ENCODE measurements at regions not wholly inside any gene's neighbourhood (a gene's known extent, or its start where the extent isn't known, plus 50 kb on each side); places are given as distances from the start of the nearest gene placed in this dataset.
"Not testable (repeated sequence)": the region's sequence is repeated elsewhere in the genome, so short reads cannot be mapped to it uniquely, and the experiment has no call there.

DNA sequence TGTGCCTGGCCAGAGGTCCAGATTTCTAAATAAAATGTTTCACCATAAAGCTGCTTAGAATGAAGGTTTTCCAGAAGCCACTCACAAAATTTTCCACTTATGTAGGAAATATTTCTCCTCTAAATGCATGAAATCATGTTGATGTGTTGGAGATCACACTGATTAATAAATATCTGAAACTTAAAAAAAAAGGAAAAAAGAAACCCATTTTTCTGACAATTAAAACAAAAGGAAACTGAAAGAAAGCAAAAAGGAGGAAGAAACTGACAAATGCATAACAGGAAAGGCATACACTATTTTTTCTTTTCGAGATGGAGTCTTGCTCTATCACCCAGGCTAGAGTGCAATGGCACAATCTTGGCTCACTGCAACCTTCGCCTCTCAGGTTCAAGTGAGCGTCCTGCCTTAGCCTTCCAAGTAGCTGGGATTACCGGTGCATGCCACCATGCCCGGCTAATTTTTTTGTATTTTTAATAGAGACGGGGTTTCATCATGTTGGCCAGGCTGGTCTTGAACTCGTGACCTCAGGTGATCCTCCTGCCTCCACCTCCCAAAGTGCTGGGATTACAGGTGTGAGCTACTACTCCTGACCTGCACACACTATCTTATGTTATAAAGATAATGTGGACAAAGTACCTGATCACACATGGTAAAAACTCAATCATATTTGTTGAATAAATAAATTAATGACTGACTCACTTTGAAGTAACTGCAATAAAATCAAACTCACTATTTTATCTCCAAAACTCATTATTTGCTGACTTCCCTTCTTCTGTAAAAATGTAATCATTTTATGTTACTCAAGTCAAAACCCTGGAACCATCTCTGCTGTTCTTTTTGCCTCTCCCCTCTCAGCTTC is 149.8 kb upstream of the NR5A2 start:
- DNase-seq: no peak

DNA sequence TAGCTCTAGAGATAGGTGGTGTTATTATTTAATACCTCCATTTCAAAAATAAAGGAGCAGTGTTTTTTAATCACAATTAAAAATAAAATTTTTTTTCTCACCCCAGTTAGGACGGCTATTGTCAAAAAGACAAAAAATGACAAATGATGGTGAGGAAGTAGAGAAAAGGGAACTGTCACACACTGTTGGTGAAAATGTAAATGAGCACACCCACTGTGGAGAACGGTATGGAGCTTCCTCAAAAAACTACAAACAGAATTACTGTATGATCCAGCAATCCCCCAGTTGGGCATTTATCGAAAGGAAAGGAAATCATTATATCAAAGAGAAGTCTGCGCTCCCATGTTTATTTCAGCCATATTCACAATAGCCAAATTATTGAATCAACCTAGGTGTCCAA is 148.7 kb upstream of the NR5A2 start:
- no peak for DNase-seq

- DNase-seq: no peak
Measured at GRCh38 chr1:199898654-199899053, 128.9 kb upstream of the NR5A2 start.

DNA sequence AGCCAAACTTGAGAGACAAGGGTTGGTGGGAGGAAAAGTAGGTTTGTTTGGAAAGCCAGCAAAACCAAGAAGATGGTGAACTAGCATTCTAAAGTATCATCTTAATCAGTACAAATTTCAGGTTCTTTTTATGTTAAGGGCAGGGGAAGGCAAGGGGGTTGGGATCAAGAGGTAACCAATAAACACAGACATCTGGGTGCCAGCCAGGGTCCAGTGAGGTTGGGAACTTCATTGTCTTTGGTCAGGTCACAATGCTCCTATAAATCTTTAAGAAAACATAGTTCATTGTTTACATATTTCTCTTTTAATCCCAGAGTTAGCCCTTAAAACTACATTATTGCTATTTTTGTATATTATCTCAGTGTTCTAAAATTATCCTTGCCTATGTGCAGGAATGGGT is 126.2 kb upstream of the NR5A2 start:
- no peak for DNase-seq

DNA sequence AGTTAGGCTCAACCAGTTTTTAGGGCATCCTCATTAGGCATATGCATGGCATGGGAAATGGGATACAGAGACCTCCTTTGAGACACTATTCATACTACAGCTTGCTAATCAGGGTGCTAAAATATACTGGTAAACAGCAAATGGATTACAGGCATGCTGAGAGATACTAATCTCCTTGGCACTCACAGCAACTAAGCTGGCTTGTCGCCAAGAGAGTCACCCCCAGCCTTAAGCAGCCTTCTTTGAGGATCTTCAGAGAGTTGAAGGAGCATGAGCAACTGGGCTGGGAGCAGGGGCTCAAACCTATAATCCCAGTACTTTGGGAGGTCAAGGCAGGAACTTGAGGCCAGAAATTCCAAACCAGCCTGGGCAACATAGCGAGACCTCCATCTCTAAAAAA is 120.1 kb upstream of the NR5A2 start:
- no peak for DNase-seq

DNA sequence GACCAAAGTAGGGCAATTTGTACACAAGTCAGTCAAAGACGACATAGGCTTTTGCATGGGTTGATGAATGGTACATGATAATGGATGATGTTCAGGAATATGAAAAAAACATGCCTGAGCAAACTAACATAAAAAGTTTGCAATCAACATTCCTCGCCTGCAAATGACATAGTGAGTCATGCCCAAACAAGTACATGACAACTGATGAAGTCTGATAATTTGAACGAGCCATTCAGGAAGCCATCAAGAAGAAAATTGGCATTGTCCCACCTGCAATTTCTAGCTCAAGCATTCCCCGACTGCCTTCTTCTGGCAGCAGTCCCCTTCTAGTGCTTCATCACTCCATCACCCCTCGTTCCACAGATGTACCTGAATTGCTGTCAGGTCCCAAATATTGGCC is 118.4 kb upstream of the NR5A2 start:
- DNase-seq: no peak

DNA sequence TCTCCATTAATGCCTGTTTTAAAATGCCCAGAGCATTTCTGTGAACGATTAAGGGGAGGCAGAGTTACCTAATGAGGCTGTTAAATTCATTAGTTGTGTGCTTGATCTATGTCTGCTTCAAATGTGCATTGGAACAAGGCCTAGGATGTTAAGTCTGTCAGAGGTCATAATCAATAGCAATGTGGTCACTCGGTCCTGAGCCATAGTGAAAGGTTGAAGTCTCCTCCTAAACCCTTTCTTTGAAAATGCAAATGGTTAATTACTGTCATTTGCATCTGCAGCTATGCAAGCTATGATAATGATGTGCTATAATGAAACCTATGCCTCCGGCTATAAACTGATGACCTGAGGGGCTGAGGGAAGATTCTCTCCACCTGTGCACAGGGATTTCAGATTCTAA is 114.2 kb upstream of the NR5A2 start:
- DNase-seq: no peak

- no peak for DNase-seq
Measured at GRCh38 chr1:199914546-199914945, 113.0 kb upstream of the NR5A2 start.

DNA sequence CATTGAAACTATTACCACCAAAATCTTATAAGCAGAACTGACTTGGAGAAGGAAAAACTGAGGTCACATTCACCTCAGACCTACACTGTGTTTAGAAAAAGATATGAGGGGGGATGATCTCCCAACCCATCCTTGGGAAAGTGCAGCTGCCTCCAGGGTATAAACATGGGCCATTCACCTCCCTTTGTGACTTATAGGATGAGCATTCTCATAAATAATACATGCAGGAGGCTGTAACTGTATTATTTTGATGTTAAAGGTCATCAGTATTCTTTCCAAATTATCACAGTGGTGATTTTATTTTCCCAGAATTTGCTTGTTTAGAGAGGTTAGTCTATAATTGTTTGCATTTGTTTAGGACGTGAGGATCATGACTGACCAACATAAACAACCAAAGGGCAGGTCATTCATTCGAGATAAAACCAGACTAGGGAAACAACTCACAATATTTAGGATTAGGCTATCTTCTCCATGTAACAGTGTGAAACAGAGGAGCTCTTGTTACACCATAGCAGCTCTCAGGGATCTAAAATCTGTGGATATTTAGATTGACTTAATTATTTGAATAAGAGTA is 109.2 kb upstream of the NR5A2 start:
- no peak for DNase-seq

- no peak for DNase-seq
Measured at GRCh38 chr1:199920635-199921034, 106.9 kb upstream of the NR5A2 start.

DNA sequence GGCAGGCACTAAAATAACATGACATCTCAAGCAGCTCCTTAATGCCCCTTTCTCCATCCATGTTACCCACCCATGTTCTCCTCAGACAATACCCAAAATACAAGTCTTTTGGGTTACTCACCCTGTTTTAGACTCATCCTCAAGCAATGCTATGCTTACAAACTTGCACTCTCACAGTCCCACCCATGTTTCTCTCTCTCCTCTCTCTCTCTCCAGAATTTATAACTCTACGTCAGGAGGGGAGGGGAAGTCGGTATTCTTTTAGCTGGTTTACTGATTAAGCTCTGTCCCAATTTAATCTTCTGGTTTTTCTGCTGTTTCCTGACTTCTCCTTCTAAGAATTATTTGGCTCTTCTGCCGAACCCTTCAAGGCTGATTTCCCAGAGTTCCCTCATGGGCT is 98.0 kb upstream of the NR5A2 start:
- DNase-seq: no peak

DNA sequence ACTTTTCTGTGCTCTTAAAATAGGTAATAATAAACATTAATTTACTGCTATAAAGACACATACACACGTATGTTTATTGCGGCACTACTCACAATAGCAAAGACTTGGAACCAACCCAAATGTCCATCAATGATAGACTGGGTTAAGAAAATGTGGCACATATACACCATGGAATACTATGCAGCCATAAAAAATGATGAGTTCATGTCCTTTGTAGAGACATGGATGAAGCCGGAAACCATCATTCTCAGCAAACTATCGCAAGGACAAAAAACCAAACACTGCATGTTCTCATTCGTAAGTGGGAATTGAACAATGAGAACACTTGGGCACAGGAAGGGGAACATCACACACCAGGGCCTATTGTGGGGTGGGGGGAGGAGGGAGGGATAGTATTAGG is 97.4 kb upstream of the NR5A2 start:
- DNase-seq: not testable (repeated sequence)

DNA sequence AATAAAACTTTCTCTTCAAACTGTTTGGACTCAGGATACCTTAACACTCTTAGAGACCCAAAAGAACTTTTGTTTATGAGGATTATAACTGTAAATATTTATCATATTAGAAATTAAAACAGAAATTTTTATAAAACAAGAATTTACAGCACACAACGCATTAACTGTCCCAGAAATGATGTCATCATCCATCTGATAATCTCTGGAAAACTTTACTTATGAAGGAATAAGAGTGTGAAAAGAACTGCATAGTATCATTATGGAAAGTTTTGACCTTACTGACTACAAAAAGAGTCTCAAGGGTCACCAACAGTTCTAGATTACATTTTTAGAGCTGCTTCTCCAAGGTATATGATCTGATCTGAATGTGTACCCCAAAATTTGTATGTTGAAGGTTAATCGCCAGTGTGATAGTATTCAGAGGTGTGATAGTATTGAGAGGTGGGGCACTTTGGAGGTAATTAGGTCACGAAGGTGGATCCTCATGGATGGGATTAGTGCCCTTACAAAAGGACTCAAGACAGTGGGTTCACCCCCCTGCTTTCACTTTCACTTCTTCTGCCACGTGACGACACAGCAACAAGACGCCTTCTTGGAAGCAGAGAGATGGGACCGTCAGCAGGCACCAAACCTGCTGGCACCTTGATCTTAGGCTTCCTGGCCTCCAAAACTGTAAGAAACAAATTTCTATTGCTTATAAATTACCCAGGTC is 95.7 kb upstream of the NR5A2 start:
- DNase-seq: no peak

GRCh38 chr1:199932462-199932861 is 95.0 kb upstream of the NR5A2 start:
- no peak for DNase-seq

DNA sequence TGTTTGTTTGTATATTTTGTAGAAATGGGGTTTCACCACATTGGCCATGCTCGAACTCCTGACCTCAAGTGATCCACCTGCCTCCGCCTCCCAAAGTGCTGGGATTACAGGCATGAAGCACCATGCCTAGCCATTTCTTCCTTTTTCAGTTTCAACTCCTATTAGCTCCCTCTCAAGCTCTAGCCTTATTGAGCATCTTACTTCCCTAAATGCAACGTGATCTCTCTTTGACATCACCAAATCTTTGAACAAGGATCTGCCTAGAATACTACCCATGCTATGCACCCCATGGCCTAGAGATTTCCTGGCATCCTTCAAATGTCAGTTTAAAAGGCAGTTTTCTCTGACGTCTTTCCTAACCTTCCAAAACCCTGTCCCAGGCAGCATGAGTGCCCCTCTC is 91.1 kb upstream of the NR5A2 start:
- no peak for DNase-seq

DNA sequence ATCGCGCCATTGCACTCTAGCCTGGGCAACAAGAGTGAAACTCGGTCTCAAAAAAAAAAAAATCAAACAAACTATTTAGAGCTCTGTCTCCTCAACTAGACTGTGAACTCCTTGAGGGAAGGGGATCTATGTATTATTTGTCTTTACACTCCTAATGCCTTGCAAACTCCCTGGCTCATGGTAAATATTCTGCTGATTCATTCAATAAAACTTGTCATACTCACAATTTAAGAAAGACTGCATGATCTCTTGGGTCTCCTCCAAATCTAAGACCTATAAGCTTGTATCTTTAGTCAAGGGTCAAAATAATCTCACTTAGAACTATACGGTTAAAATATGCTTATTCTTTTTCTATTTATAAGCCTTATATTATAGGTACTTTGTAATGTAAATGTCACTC is 90.3 kb upstream of the NR5A2 start:
- DNase-seq: no peak

DNA sequence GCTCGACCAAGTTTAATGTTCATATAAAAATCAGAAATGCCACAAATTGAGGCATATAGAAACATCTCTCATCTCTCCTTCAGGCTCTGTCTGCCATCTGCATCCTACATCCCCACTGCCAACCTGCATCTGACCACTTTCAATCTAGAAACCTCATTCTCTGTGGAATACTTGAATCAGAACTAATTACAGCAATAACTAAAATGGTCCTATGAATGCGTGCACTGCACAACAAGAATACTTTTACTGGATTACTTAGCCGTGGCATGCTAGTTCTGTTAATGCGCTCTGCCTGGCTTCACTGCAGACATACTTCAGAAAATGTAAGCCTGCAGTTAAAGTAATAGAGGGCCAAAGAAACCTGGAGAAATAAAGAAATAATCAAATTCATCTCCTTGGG is 89.8 kb upstream of the NR5A2 start:
- DNase-seq: no peak

DNA sequence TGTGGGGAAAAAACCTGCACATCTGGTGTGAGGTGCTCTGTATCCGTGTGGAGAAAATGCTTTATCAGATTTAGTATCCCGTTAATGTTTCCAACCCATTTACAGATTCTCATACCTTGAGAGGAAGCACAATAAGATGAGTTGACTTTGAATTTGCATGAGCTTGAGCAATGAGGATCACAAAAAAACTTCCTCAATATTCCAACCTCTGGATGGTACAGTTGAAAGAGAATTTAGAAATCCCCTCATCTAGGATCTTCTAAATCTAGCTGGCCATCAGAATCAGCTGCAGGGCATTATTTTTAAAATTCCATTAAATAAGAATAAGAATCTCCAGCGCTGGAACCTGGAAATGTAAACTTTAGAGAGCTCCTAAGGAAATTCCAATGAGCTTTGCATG is 82.5 kb upstream of the NR5A2 start:
- DNase-seq: no peak

- DNase-seq: no peak
Measured at GRCh38 chr1:199945591-199945990, 81.9 kb upstream of the NR5A2 start.

GRCh38 chr1:199946305-199947155 is 81.0 kb upstream of the NR5A2 start:
- no peak for DNase-seq

DNA sequence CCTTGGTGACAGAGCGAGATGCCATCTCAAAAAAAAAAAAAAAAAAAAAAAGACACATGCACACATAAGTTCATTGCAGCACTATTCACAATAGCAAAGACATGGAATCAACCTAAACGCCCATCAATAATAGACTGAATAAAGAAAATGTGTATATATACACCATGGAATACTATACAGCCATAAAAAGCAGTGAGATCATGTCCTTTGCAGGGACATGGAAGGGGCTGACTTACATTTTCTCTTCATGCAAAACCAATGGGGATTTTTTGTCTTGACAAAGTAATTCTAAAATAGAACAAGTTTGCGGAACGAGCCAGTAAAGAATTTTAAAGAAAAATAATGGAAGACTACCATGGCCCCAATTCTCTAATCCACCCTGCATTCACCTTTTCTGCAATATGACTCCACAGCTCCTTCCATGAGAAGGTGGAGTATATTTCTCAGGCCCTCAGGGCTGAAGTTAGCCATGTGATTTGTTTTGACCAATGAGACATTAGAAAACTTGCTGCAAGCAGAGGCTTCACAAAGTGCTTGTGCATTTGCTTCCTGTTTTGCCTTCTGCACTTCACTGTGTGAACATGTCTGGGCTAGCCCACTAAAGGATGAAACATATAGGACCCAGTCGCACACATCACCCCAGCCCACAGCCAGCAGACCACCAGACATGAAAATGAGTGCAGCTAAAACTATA is 78.8 kb upstream of the NR5A2 start:
- no peak for DNase-seq

DNA sequence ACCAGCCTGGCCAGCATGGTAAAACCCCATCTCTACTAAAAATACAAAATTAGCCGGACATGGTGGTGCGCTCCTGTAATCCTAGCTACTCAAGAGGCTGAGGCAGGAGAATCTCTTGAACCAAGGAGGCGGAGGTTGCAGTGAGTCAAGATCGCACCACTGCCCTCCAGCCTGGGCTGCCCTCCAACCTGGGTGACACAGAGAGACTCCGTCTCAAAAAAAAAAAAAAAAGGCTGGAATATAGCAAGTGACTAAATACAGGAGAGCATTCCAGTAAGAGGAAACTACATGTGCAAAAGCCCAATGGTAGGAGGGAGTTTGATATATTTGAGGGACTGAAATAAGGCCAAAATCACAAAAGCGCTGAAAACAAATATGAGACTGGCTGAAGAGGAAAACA is 76.5 kb upstream of the NR5A2 start:
- DNase-seq: not testable (repeated sequence)

DNA sequence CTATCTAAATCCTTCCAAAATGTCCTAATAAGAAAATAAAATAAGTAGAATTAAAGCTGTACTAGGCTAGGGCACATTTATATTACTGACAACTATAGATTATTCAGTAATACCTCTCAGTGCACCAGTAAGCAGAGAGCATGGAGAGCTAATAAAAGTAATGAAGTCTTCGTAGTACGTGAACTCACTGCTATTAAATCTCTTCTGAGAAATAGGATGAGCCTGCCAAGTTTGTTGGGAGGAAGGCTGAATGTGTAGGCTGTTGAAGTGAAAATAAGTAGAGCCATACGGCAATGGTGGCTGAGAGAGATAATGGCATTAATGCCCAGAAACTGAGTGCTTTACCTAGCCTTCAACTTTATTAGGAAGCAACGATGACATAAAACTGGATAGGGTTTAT is 73.9 kb upstream of the NR5A2 start:
- DNase-seq: no peak

All from activated effector memory CD4-positive, alpha-beta T cell treated with anti-CD3 and anti-CD28 coated beads, Interleukin-2, amount 50 U/mL, for 16 hours (primary cell).